Thyroid gland (tissue), 4 donors: ENCODE measurements at regions not wholly inside any gene's neighbourhood (a gene's known extent, or its start where the extent isn't known, plus 50 kb on each side); places are given as distances from the start of the nearest gene placed in this dataset.

ENCODE experiments used
- CTCF ChIP-seq, 6 experiments: fragments of 200-600 bp in 3 of 6; fragments of 450-650 bp in 3 of 6; sonication (generic) in 3 of 6; IDR thresholded peaks; one replicate each; pipeline ENCODE4 v1.5.1; 2016 to 2019; ENCODE audit warnings: antibody characterized with exemption in 6 of 6, mild to moderate bottlenecking in 2 of 6, inconsistent platforms in 1 of 6, moderate library complexity in 1 of 6
- POLR2A ChIP-seq, 2 donors: fragments of 450-650 bp; IDR thresholded peaks; one replicate each; pipeline ENCODE4 v1.6.1; 2017; ENCODE audit warnings: antibody characterized with exemption in 2 of 2, mild to moderate bottlenecking in 2 of 2, moderate library complexity in 1 of 2

- TF ChIP-seq POLR2A (IDR thresholded peaks at IDR 0.05), result no peak
- no peak for TF ChIP-seq CTCF (IDR thresholded peaks at IDR 0.05)
These were observed 203.0 kb upstream of the FMN2 start for GRCh38 chr1:239888639-239889038.
